ENCODE measurements at regions not wholly inside any gene's neighbourhood (a gene's known extent, or its start where the extent isn't known, plus 50 kb on each side); places are given as distances from the start of the nearest gene placed in this dataset.

DNA sequence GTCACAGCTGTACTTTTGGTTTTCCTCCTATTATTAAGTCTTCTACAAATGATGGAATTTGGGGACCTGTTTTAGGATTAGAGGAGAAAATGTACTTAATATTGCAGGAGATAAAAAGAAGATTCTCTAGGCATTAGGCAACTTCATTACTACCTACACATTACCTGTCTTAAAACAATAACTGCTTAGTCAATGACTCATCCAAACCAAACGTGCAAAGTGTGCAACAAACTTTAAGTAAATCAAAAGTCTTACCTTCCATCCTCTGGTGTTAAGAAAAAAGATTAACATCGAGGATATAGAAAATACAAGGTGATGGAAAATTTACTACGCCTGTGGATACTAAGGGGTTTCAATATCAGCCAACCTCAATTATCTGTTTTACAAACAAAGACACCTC lies 285.3 kb upstream of the KYNU start:
- Histone ChIP-seq H3K4me1 (no peaks in the 10 kb centered on the region), H3K4me3 (no peak overlapping the region), H3K27ac (no peak overlapping the region), H3K9me3 (no peaks in the 10 kb centered on the region), H3K36me3 (no peaks in the 10 kb centered on the region), H3K27me3 (no peaks in the 10 kb centered on the region)
- no peak for DNase-seq
- no peak for TF ChIP-seq POLR2A (IDR thresholded peaks at IDR 0.05)
- TF ChIP-seq, protein P1, sequence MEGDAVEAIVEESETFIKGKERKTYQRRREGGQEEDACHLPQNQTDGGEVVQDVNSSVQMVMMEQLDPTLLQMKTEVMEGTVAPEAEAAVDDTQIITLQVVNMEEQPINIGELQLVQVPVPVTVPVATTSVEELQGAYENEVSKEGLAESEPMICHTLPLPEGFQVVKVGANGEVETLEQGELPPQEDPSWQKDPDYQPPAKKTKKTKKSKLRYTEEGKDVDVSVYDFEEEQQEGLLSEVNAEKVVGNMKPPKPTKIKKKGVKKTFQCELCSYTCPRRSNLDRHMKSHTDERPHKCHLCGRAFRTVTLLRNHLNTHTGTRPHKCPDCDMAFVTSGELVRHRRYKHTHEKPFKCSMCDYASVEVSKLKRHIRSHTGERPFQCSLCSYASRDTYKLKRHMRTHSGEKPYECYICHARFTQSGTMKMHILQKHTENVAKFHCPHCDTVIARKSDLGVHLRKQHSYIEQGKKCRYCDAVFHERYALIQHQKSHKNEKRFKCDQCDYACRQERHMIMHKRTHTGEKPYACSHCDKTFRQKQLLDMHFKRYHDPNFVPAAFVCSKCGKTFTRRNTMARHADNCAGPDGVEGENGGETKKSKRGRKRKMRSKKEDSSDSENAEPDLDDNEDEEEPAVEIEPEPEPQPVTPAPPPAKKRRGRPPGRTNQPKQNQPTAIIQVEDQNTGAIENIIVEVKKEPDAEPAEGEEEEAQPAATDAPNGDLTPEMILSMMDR (IDR thresholded peaks at IDR 0.05 in 4 of 5, conservative IDR thresholded peaks at IDR 0.05 in 1 of 5) = no peak
- intact Hi-C loops (cut with DNase I; ENCODE audit: low total_unique reads) = no loop called here
- in situ Hi-C loops (cut with MboI; ENCODE audit: low sequenced_read_pairs in 4 of 4) = no loop called here
- ATAC-seq = no peak

DNA sequence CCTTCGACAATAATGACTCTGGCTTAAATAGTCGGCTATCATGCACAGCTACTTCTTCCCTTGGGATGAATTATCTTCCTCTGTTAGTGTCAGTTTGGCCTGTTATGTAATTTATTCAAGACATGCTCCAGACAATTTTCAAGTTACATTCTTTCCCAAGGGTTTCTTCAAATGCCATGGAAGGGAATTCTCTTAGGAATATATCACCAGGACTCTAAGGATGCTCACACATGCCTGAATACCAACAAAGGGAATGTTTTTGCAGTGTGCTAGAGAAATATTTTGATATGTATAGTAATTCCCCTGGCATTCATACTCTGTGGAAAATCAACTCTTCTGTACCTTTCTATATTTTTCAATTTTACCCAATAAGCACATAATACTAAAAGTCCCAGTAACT lies 286.0 kb upstream of the KYNU start:
- no peak for ATAC-seq
- no peak for TF ChIP-seq POLR2A (IDR thresholded peaks at IDR 0.05)
- TF ChIP-seq, protein P1 (IDR thresholded peaks at IDR 0.05 in 4 of 5, conservative IDR thresholded peaks at IDR 0.05 in 1 of 5) = no peak
- Histone ChIP-seq H3K27me3 (no peaks in the 10 kb centered on the region), H3K9me3 (no peaks in the 10 kb centered on the region), H3K4me1 (no peaks in the 10 kb centered on the region), H3K27ac (no peak overlapping the region), H3K36me3 (no peaks in the 10 kb centered on the region), H3K4me3 (no peak overlapping the region)
- DNase-seq = no peak
- intact Hi-C loops (cut with DNase I; ENCODE audit: low total_unique reads) = no loop called here
- in situ Hi-C loops (cut with MboI; ENCODE audit: low sequenced_read_pairs in 4 of 4) = no loop called here

DNA sequence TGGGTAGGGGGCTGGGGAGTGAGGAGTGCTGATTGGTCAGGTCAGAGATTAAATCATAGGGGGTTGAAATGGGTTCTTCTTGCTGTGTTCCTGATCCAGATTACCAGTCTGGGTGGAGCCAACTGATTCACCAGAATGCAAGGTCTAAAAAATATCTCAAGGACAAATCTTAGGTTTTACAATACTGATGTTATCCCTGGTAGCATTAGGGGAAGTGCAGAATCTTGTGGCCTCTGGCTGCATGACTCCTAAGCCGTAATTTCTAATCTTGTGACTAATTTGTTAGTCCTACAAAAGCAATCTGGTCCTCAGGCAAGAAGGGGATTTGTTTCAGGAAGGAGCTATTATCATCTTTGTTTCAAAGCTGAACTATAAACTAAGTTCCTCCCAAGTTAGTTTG lies 289.2 kb upstream of the KYNU start:
- intact Hi-C loops (cut with DNase I; ENCODE audit: low total_unique reads) = no loop called here

DNA sequence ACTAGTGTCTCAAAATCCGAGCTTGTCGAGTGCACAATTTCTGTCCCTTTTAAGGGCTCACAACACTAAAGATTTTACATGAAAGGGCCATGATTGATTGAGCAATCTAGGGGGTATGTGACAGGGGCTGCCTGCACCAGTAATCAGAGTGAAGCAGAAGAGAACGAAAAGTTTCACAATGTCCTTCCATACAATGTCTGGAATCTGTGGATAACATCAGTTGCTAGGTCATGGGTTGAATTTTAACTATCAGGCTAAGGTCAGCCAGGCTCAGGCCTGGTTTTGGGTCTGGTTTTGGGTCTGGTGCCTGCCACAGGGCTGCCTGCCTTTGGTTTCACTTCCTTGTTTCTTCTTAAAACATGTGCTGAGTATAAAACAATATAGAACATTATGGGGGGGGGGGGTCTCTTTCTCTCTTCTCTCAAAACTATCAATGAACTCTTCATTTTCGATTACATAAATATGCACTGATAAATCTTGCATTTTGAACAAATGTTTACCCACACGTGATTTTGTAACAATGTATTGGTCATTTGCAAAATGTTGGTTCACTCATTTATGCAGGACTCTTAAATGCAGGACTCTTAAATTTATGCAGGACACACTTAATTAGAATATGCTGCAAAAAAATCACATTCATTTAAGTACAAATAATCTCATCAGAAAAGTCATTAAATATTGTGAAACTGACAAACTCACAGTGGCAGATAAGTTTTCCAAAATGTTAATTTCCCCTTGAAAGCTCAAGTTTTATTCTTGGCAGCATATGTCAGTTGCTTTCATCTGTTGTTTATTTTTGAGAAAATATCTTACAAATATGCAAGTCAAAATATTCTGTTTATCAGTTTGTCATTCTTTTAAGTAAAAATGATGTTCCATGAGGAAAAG lies 290.5 kb upstream of the KYNU start:
- no peaks in the 10 kb centered on the region for H3K4me1 ChIP-seq
- no peaks in the 10 kb centered on the region for H3K27me3 ChIP-seq
- DNase-seq (no peak), ATAC-seq (no peak)
- no peak for TF ChIP-seq POLR2A (IDR thresholded peaks at IDR 0.05)
- TF ChIP-seq, protein P1 (IDR thresholded peaks at IDR 0.05 in 4 of 5, conservative IDR thresholded peaks at IDR 0.05 in 1 of 5) = no peak
- H3K36me3 ChIP-seq = no peaks in the 10 kb centered on the region
- no peaks in the 10 kb centered on the region for H3K9me3 ChIP-seq
- in situ Hi-C loops (cut with MboI; ENCODE audit: low sequenced_read_pairs in 4 of 4) (no loop called here), intact Hi-C loops (cut with DNase I; ENCODE audit: low total_unique reads) (no loop called here)
- H3K4me3 ChIP-seq = no peak overlapping the region
- H3K27ac ChIP-seq = no peak overlapping the region

More for the DNA sequence above, 289.2 kb upstream of the KYNU start:
- Histone ChIP-seq H3K4me1 (no peaks in the 10 kb centered on the region), H3K27me3 (no peaks in the 10 kb centered on the region), H3K4me3 (no peak overlapping the region), H3K36me3 (no peaks in the 10 kb centered on the region), H3K27ac (no peak overlapping the region), H3K9me3 (no peaks in the 10 kb centered on the region)
- ATAC-seq (no peak), DNase-seq (no peak)
- TF ChIP-seq, protein P1 (IDR thresholded peaks at IDR 0.05 in 4 of 5, conservative IDR thresholded peaks at IDR 0.05 in 1 of 5) = no peak
- TF ChIP-seq POLR2A (IDR thresholded peaks at IDR 0.05) = no peak
- in situ Hi-C loops (cut with MboI; ENCODE audit: low sequenced_read_pairs in 4 of 4) = no loop called here

Data from gastrocnemius medialis (tissue), 4 donors.